AG04449 (cell line): ENCODE measurements at regions not wholly inside any gene's neighbourhood (a gene's known extent, or its start where the extent isn't known, plus 50 kb on each side); places are given as distances from the start of the nearest gene placed in this dataset.

Experiments
- CTCF ChIA-PET: fragments of 350-600 bp; formaldehyde crosslinking; extraction: SDS; loops from one replicate; lab custom pipeline; 2021; ENCODE audit warnings: antibody characterized with exemption; lab: Yijun Ruan, JAX
- POLR2A ChIA-PET: fragments of 400-600, 350-600 bp; formaldehyde crosslinking; extraction: SDS; loops from one replicate; lab custom pipeline; 2020; ENCODE audit warnings: antibody characterized with exemption, inconsistent platforms; lab: Yijun Ruan, JAX
- DNase-seq: peaks from one replicate; pipeline ENCODE4 v3.0.0-alpha.2; 2010; ENCODE audit warnings: low read depth, low spot score
- H3K4me3 ChIP-seq: 2 replicates; pipeline ENCODE4 v1.5.1; 2011; ENCODE audit warnings: low read depth, mild to moderate bottlenecking, control low read depth, low read length
- CTCF ChIP-seq: IDR thresholded peaks from one replicate; pipeline ENCODE4 v1.5.1; 2011; ENCODE audit warnings: mild to moderate bottlenecking, moderate library complexity, low read length, control low read depth, inconsistent platforms; ENCODE audit not compliant: insufficient read depth; ENCODE audit errors: missing control alignments

GRCh38 chr12:38969706-38970105, 64.3 kb upstream of the CPNE8 start:
- CTCF ChIA-PET: no interaction called here
- no peak for TF ChIP-seq CTCF

GRCh38 chr12:38961683-38962082, 56.3 kb upstream of the CPNE8 start:
- ChIA-PET CTCF (interaction anchor here (0.6 kb wide), 1 partner anchor 16 kb away, joined by 3 read pairs; no protein-coding TSS in a partner anchor), POLR2A (no interaction called here)
- DNase-seq: no peak
- TF ChIP-seq CTCF: no peak
- no peak overlapping the region for H3K4me3 ChIP-seq

More at GRCh38 chr12:38969706-38970105, 64.3 kb upstream of the CPNE8 start:
- POLR2A ChIA-PET: no interaction called here
- H3K4me3 ChIP-seq: no peak overlapping the region
- DNase-seq: no peak

GRCh38 chr12:38961012-38961411, 55.6 kb upstream of the CPNE8 start:
- ChIA-PET POLR2A (no interaction called here), CTCF (interaction anchor here (0.6 kb wide), 1 partner anchor 16 kb away, joined by 3 read pairs; no protein-coding TSS in a partner anchor)
- no peak for DNase-seq
- H3K4me3 ChIP-seq: no peak overlapping the region
- no peak for TF ChIP-seq CTCF

- ChIA-PET CTCF (no interaction called here), POLR2A (no interaction called here)
- DNase-seq: no peak
- H3K4me3 ChIP-seq: no peak overlapping the region
- TF ChIP-seq CTCF: no peak
These were observed 50.9 kb upstream of the CPNE8 start for GRCh38 chr12:38956337-38956736.
